GM10248 (cell line): ENCODE measurements at regions not wholly inside any gene's neighbourhood (a gene's known extent, or its start where the extent isn't known, plus 50 kb on each side); places are given as distances from the start of the nearest gene placed in this dataset.

Experiments
- CTCF ChIA-PET: fragments of 300-600 bp; sonication (Branson Sonifier 250); formaldehyde crosslinking; extraction: SDS; loops from one replicate; lab custom pipeline; 2021; ENCODE audit warnings: antibody characterized with exemption; lab: Yijun Ruan, JAX
- POLR2A ChIA-PET: fragments of 350-650 bp; sonication (Branson Sonifier 250); formaldehyde crosslinking; extraction: SDS; loops from one replicate; lab custom pipeline; 2020; ENCODE audit warnings: antibody characterized with exemption; lab: Yijun Ruan, JAX
- DNase-seq: peaks from one replicate; pipeline ENCODE4 v3.0.0; 2012; ENCODE audit errors: extremely low spot score
- TF ChIP-seq, protein P1 (sequence below): IDR thresholded peaks from 2 replicates; pipeline ENCODE4 v1.5.1; 2012; ENCODE audit warnings: mild to moderate bottlenecking, low read depth; ENCODE audit errors: extremely low read depth, missing control alignments, control extremely low read depth

DNA sequence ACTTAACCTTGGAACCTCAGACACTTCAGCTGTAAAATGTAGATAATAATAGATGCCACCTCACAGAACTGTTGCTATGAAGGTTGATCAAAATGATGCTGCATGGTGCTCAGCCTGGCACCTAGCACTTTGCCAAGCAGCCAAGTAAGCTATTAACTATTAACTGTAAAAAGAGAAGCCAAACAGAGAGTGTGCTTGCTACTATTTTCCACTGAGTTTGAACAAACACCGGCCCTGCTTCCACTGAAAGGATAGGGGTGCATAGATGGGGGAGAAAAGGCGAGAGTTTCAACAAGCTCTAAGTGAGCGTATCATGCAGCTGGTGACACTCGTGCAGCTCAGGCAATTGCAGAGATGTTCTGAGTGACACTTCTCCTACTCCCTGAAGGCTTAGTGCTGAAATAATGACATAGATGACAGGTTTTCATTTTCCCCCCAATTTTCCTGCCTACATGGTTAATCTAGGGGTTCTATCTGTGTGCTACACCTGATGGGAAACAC, 78.2 kb downstream of the GPR88 start:
- ChIA-PET POLR2A (no interaction called here), CTCF (interaction anchor here (0.8 to 2.4 kb wide), 4 partner anchors 9 to 52 kb away, joined by 3 to 7 read pairs (median 4); no protein-coding TSS in a partner anchor)
- DNase-seq, result no peak
- TF ChIP-seq, protein P1, sequence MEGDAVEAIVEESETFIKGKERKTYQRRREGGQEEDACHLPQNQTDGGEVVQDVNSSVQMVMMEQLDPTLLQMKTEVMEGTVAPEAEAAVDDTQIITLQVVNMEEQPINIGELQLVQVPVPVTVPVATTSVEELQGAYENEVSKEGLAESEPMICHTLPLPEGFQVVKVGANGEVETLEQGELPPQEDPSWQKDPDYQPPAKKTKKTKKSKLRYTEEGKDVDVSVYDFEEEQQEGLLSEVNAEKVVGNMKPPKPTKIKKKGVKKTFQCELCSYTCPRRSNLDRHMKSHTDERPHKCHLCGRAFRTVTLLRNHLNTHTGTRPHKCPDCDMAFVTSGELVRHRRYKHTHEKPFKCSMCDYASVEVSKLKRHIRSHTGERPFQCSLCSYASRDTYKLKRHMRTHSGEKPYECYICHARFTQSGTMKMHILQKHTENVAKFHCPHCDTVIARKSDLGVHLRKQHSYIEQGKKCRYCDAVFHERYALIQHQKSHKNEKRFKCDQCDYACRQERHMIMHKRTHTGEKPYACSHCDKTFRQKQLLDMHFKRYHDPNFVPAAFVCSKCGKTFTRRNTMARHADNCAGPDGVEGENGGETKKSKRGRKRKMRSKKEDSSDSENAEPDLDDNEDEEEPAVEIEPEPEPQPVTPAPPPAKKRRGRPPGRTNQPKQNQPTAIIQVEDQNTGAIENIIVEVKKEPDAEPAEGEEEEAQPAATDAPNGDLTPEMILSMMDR, result no peak

DNA sequence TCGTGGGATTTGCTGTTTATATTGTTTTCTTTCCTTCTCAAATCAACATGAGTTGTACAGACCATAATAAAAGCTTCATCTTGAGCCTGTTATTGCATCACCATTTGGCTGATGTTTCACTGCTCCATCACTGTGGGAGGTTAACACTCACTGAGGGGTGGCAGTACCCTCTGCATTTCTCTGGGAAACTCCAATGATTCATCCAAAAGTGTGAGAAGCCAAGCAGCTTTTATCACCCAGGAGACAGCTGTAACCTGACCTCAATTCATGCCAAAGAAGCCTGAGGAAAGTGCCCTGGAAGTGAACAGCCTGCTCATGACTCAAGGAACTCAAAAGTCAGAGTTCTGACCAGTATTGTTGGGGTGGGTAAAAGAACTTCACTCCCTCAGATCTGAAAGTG, 84.1 kb downstream of the GPR88 start:
- ChIA-PET POLR2A (no interaction called here), CTCF (no interaction called here)
- no peak for DNase-seq
- TF ChIP-seq, protein P1, result no peak

DNA sequence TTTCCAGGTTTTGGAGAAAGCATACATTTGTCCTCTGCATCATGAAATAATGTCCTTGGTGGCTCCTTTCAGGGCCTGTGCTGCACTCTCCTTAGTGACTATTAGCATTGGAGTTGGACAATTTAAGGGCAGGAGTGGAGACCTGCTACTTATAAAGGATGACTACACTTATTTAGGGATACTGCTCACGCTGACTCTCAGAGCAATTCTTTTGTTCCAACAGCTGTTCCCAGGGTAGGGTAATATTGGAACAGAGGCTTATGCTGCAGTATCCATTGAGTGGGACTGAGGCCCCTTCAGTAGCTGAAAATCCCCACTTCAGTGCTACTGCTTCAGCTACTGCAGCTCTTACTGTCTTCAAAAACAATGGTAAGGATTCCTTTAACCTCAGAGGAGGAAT, 84.6 kb downstream of the GPR88 start:
- TF ChIP-seq, protein P1, result no peak
- ChIA-PET POLR2A (no interaction called here), CTCF (interaction anchor here (0.9 to 1.2 kb wide), 3 partner anchors 11 to 22 kb away, joined by 3 to 4 read pairs (median 3); no protein-coding TSS in a partner anchor)
- DNase-seq, result no peak

DNA sequence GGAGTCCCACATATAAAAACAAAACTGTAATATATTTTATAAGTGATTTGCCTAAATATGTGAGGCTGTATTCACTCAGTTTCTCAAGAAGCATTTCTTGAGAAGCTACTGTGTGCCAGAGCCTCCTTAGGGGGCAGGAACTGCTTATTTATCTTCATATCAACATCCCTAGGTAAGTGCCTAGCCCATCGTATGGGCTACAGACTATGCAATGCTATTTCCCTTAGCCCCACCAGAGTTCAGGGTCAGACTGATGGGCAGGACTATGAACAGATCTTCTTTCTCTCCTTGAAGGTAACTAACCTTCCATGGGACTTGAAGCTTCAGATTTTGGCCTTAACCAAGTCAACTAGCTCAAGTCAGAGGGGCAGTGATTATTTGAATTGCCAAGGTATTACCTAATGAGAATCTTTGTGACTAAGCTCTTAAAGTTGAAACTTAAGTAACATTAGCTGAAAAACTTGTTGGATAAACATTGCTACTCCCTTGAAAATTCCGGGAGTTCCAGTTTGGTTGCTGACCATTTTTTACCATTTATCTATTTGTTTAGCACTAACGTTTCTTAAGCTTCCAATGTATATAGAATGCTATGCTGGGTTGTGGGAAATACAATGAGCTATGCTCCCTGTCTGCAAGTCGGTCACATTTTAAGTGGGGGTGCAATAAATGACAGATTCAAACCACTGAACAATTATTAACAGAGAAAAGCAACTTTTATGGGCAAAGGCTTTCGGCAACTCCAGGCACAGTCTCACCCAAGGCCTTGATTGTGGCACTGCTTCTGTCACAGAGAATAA, 85.2 kb downstream of the GPR88 start:
- DNase-seq, result no peak
- ChIA-PET POLR2A (no interaction called here), CTCF (interaction anchor here (0.7 to 1.2 kb wide), 5 partner anchors 12 to 246 kb away, joined by 3 to 4 read pairs (median 3); no protein-coding TSS in a partner anchor)
- TF ChIP-seq, protein P1, result no peak

DNA sequence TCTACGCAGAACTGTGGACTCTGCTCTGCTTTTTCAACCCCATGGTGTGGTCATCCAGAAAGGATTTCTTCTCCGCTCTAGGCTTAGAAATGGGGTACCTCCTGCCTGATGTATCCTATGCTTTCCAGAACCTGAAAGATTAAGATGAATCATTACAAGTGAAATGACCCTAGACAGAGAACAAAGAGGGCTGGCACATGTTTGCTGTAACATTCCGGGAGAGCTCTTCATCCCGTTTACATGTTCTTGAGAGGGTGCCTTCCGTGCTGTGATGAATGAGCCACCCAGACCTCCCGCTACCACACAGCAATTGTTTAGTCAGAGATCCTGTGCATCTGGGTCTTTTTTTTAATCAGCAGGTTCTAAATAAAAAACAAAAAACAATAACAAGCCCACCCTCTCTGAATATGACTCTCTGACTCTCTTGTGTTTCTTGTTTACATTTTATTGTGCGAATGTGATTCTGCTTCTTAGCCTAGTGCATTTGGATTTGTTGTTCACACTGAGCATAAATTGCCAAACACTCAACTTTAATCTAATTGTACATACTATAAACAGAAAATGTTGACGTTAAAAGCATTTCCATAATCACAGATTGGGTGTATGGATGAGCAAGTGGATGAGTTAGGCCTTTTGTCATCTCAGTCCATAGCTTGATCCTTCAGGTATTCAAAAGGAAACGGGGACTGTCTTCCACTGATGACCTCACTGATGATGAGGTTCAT, 87.1 kb downstream of the GPR88 start:
- ChIA-PET CTCF (interaction anchor here (1.0 kb wide), 1 partner anchor 9 kb away, joined by 4 read pairs; no protein-coding TSS in a partner anchor), POLR2A (no interaction called here)
- DNase-seq, result no peak
- TF ChIP-seq, protein P1, result no peak

DNA sequence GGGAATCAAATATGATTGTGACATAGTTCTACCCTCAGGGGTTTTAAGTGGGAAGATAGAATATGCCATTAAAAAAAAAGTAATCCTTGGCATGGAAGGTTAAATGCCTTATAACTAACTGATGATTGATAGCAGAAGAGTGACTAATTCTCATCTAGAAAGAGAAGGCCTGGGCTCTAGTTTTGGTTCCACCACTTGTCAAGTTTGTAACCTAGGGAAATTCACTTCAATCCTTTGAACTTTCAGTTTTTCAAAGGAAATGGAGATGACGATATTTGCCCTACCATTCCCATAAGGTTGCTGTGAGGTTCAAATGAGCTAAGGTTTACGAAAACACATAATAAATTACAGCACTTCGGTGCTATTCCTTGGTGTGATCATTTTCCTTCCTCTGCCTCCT, 88.5 kb downstream of the GPR88 start:
- TF ChIP-seq, protein P1, result no peak
- ChIA-PET POLR2A (no interaction called here), CTCF (interaction anchor here (1.0 kb wide), 2 partner anchors 8 to 22 kb away, joined by 3 read pairs; no protein-coding TSS in a partner anchor)
- no peak for DNase-seq
